ENCODE measurements at regions not wholly inside any gene's neighbourhood (a gene's known extent, or its start where the extent isn't known, plus 50 kb on each side); places are given as distances from the start of the nearest gene placed in this dataset.

GRCh38 chr14:36005670-36006069, 170.9 kb downstream of the PTCSC3 start:
- TF ChIP-seq CSDC2 (CRISPR knock-in tag; IDR thresholded peaks at IDR 0.05) (no peak), ARNTL (CRISPR knock-in tag; IDR thresholded peaks at IDR 0.05; ENCODE audit: borderline replicate concordance, low read depth) (no peak), ZFP3 (CRISPR knock-in tag; IDR thresholded peaks at IDR 0.05) (no peak), PPARA (CRISPR knock-in tag; IDR thresholded peaks at IDR 0.05; ENCODE audit: borderline replicate concordance) (no peak)
- no peak for ATAC-seq

- ATAC-seq = no peak
- TF ChIP-seq PPARA (CRISPR knock-in tag; IDR thresholded peaks at IDR 0.05; ENCODE audit: borderline replicate concordance) (no peak), ZNF565 (CRISPR knock-in tag; conservative IDR thresholded peaks at IDR 0.05; ENCODE audit: low read depth) (no peak), ARNTL (CRISPR knock-in tag; IDR thresholded peaks at IDR 0.05; ENCODE audit: borderline replicate concordance, low read depth) (no peak), CSDC2 (CRISPR knock-in tag; IDR thresholded peaks at IDR 0.05) (no peak), PATZ1 (CRISPR knock-in tag; IDR thresholded peaks at IDR 0.05; ENCODE audit: borderline replicate concordance) (no peak), SNAI2 (CRISPR knock-in tag; IDR thresholded peaks at IDR 0.05) (no peak)
These were observed 174.6 kb downstream of the PTCSC3 start for GRCh38 chr14:36001936-36002335.

- no peak for ATAC-seq
- TF ChIP-seq PPARA (CRISPR knock-in tag; IDR thresholded peaks at IDR 0.05; ENCODE audit: borderline replicate concordance) (no peak), ARNTL (CRISPR knock-in tag; IDR thresholded peaks at IDR 0.05; ENCODE audit: borderline replicate concordance, low read depth) (no peak), GLIS3 (CRISPR knock-in tag; IDR thresholded peaks at IDR 0.05) (no peak), RARB (CRISPR knock-in tag; IDR thresholded peaks at IDR 0.05) (no peak), ZFP30 (CRISPR knock-in tag; IDR thresholded peaks at IDR 0.05) (no peak), PATZ1 (CRISPR knock-in tag; IDR thresholded peaks at IDR 0.05; ENCODE audit: borderline replicate concordance) (no peak), ZC3H10 (CRISPR knock-in tag; IDR thresholded peaks at IDR 0.05) (no peak), ZNF70 (CRISPR knock-in tag; IDR thresholded peaks at IDR 0.05) (no peak), TCF4 (CRISPR knock-in tag; IDR thresholded peaks at IDR 0.05; ENCODE audit: borderline replicate concordance) (no peak), TSHZ2 (CRISPR knock-in tag; IDR thresholded peaks at IDR 0.05) (no peak)
These were observed 173.2 kb downstream of the BRMS1L start for GRCh38 chr14:35999294-35999693.

- TF ChIP-seq PPARA (CRISPR knock-in tag; IDR thresholded peaks at IDR 0.05; ENCODE audit: borderline replicate concordance) (no peak), ZNF565 (CRISPR knock-in tag; conservative IDR thresholded peaks at IDR 0.05; ENCODE audit: low read depth) (no peak), ISL1 (CRISPR knock-in tag; IDR thresholded peaks at IDR 0.05) (no peak), ZC3H10 (CRISPR knock-in tag; IDR thresholded peaks at IDR 0.05) (no peak), OSR1 (CRISPR knock-in tag; IDR thresholded peaks at IDR 0.05) (no peak), ZNF70 (CRISPR knock-in tag; IDR thresholded peaks at IDR 0.05) (no peak), PATZ1 (CRISPR knock-in tag; IDR thresholded peaks at IDR 0.05; ENCODE audit: borderline replicate concordance) (no peak), CSDC2 (CRISPR knock-in tag; IDR thresholded peaks at IDR 0.05) (no peak), TOX (CRISPR knock-in tag; IDR thresholded peaks at IDR 0.05; ENCODE audit: borderline replicate concordance) (no peak), ESRRG (CRISPR knock-in tag; IDR thresholded peaks at IDR 0.05) (no peak), RARB (CRISPR knock-in tag; IDR thresholded peaks at IDR 0.05) (no peak), ZNF8 (CRISPR knock-in tag; IDR thresholded peaks at IDR 0.05) (no peak), ZFP30 (CRISPR knock-in tag; IDR thresholded peaks at IDR 0.05) (no peak), TSHZ2 (CRISPR knock-in tag; IDR thresholded peaks at IDR 0.05) (no peak)
- ATAC-seq = no peak
These were observed 172.2 kb downstream of the BRMS1L start for GRCh38 chr14:35998303-35998702.
